ENCODE measurements at regions not wholly inside any gene's neighbourhood (a gene's known extent, or its start where the extent isn't known, plus 50 kb on each side); places are given as distances from the start of the nearest gene placed in this dataset.

DNA sequence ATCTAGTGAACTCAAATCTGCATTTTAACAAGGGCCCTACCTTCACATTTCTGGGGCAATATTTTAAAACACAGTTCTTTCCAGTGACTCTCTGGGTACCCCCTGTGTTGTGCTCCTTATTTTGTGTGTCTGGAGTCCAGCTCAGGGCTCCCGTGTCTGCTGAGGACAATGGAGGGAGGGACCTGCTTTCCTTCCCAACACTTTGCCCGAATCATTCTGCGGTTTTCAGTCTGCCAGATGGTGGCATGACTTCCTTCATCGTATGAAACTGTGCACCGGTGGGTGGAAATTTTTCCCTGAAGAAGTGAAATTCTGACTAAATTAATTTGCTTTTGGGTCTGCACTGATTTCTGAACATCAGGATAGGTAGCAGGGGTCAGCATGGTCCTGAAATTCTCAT is 153.6 kb upstream of the CD180 start:
- peak; percentile 34 for DNase-seq

GRCh38 chr5:67347821-67348220 is 151.2 kb upstream of the CD180 start:
- no peak for DNase-seq

GRCh38 chr5:67346611-67347010 is 150.0 kb upstream of the CD180 start:
- DNase-seq: no peak

DNA sequence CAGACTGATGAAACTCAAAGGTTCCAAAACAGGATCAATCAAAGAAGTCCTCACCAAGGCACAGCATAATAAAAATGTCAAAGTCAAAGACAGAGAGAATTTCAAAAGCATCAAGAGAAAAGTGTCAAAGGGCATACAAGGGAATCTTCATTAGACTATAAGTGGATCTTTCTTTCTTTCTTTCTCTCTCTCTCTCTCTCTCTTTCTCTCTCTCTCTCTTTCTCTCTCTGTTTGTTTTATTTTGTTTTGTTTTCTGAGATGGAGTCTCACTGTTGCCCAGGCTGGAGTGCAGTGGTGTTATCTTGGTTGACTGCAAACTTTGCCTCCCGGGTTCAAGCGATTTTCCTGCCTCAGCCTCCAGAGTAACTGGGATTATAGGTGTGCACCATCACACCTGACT is 148.3 kb upstream of the CD180 start:
- no peak for DNase-seq

DNA sequence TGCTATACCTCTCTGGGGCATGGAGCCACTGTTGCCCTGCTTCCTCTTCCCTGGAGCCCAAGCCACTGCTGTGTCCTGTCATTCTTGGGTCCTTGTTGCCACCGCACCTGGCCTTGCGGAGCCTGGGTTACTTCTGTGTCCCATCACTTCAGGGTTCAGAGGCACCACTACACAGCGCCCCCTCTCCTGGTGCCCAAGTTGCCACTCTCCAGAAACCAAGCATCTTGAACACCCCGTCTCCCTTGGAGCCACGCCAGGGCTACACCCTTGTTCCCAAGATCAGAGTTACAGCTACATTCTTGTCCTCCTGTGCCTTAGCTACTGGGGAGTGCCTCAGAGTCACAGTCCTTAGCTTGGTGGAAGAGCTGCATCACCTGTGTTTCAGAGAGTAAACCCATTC is 147.2 kb upstream of the CD180 start:
- no peak for DNase-seq

DNA sequence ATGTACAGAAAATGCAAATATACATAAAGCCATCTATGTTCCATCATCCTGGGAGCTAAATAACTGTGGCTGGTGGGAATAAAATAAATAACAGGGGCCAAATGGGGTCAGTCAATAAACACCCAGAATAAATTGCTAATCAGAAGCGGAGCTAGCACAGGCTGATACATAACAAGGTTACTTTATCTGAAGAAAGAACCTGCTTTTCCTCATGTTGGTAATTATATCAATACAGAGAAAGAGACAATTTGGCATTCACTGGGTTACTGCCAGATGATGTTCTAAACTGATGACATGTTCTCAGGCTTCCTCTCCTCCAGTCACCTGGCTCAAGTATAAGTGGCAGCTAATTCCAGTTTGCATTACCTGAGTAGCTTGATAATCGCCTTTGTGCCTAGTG is 144.9 kb upstream of the CD180 start:
- DNase-seq: no peak

GRCh38 chr5:67339219-67339767 is 142.7 kb upstream of the CD180 start:
- no peak for DNase-seq

GRCh38 chr5:67338421-67338820 is 141.8 kb upstream of the CD180 start:
- no peak for DNase-seq

- DNase-seq: no peak
These were observed 141.2 kb upstream of the CD180 start for GRCh38 chr5:67337751-67338150.

DNA sequence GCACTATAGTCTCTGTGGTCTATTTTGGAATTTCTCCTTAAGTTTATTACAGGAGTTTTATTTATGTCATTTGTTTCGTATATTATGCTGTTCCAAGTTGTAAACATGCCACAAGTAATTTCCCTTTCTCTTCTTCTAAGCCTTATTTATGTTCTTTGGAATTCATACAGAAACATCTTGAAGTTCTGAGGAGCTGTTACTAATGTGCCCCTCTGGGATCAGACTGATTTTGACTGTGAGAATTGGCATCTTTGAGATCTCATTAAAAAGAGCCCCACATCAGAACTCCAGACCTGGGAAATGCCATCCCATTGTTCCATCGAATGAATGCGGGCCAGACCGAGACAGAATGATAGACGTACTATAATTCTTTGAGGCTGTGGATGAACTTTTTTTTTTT is 138.8 kb upstream of the CD180 start:
- no peak for DNase-seq

DNA sequence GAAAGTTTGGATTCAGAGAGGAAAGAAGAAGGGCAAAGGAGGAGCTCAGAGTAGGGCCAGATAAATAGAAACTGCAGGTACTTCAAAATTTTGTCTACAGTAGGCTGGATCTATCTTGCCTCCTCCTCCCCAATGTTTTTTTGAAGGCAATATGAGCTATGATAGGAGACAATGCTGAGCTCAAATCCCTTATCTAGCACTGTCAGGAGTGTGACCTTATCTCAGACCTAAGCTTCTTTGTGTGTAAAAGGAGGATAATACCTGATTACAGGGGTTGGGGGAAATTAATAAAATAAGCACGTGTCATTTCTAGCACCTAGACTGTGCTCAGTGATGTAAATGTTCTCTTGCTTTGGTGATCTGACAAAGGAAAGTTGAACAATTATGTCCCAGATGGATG is 137.8 kb upstream of the CD180 start:
- no peak for DNase-seq

DNA sequence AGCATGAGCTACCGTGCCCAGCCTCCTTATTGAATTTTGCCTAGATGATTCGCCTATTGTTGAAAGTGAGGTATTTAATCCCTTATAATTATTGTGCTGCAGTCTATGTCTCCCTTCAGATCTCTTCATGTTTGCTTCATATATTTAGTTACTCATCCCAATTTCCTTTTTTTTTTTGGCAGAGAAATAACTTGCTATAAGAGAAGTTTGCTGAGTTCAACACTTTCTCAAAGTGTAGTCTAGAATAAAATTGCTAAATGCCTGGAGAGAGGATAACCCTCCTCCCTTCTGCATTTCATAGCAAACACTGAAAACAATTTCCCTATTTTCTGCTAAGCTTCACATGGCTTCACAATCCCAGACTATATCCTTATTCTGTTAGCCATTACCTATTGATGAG is 136.6 kb upstream of the CD180 start:
- DNase-seq: peak; percentile 19

GRCh38 chr5:67331296-67331925 is 134.8 kb upstream of the CD180 start:
- no peak for DNase-seq

- DNase-seq: no peak
These were observed 123.5 kb upstream of the CD180 start for GRCh38 chr5:67319935-67320725.

DNA sequence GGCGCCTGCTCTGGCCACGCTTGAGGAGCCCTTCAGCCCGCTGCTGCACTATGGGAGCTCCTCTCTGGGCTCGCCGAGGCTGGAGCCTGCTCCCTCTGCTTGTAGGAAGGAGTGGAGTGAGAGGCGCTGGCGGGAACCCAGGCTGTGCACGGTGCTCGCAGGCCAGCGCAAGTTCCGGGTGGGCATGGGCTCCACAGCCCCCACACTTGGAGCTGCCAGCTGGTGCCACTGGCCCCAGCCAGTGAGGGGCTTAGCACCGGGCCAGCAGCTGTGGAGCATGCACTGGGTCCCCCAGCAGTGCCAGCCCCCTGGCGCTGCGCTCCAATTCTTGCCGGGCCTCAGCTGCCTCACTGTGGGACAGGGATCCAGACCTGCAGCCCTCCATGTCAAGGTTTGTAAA is 122.1 kb upstream of the CD180 start:
- no peak for DNase-seq

GRCh38 chr5:67317603-67318002 is 121.0 kb upstream of the CD180 start:
- no peak for DNase-seq

- DNase-seq: no peak
These were observed 120.1 kb upstream of the CD180 start for GRCh38 chr5:67316695-67317094.

GRCh38 chr5:67315082-67315989 is 118.7 kb upstream of the CD180 start:
- peak; percentile 59 for DNase-seq

DNA sequence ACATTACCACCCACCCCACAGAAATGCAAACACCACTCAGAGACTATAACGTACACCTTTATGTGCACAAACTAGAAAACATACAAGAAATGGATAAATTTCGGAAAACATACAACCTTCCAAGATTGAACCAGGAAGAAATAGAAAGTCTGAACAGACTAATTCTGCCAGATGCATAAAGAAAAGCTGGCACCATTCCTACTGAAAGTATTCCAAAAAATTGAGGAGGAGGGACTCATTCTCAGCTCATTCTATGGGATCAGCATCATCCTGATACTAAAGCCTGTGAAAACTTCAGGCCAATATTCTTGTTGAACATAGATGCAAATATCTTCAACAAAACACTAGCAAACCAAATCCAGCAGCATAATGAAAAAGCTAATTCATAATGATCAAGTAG is 115.1 kb upstream of the CD180 start:
- DNase-seq: no peak

GRCh38 chr5:67311208-67311607 is 114.6 kb upstream of the CD180 start:
- DNase-seq: no peak

DNA sequence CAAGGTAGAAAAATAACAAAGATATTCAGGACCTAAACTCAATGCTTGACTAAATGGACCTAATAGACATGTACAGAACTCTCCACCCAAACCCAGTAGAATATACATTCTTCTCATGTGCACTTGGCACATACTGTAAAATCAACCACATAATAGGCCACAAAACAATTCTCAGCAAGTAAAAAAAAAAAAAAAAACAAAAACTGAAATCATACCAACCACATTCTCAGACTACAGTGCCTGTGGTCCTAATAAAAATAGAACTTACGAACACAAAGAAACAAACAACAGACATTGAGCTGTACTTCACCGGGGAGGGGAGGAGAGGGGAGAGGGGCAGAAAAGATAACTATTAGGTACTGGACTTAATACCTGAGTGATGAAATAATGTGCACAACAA is 114.1 kb upstream of the CD180 start:
- no peak for DNase-seq

DNA sequence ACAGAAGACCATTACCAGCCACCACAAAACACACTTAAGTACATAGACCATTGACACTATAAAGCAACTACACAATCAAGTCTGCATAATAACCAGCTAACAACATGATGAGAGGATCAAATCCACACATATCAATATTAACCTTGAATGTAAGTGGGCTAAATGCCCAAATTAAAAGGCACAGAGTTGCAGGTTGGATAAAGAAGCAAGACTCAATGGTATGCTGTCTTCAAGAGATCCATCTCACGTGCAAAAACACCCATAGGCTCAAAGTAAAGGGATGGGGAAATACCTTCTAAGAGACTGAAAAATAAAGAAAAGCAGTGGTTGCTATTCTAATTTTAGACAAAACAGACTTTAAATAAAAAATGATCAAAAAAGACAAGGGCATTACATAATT is 113.6 kb upstream of the CD180 start:
- DNase-seq: no peak

DNA sequence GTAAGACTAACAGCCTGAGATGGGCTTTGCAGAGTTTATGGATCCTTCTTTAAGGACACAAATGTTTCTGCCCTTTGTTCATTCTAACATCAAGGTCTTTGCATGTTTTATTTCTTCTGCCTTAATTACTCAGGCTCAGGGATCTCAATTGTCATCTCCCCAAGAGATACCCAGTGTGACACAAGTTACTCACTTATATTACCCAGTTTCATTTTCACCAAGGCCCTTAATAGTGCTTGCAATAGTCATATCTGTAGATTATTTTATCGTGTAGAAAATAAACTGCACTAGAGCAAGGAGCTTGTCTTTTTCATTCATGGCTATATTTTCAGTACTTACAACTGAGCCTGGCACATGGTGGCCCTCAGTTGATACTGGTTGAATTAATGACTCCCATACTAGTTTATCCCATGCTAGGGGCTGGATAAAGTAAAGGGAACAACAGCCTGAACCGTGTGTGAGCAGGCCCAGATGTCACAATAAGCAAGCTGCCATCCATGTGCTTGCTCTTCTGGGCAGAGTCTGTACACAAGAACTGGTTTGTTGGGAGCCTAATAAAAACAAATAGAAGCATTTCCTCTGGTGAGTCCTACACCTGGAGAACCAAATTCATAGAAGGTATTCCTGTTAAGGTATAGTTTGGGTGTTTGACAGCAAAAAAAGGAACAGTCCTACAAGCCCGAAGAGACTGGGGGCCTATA is 112.5 kb upstream of the CD180 start:
- DNase-seq: no peak

All from suppressor macrophage treated with lipopolysaccharide for 4 hours (primary cell).